Kidney epithelial cell (primary cell): ENCODE measurements at regions not wholly inside any gene's neighbourhood (a gene's known extent, or its start where the extent isn't known, plus 50 kb on each side); places are given as distances from the start of the nearest gene placed in this dataset.

Source experiments
- DNase-seq: peaks from one replicate; pipeline ENCODE4 v3.0.0-alpha.2; 2010; ENCODE audit warnings: low read depth
- H3K27me3 ChIP-seq: 2 replicates; pipeline ENCODE4 v1.6.0; 2011; ENCODE audit warnings: low read length; ENCODE audit not compliant: control insufficient read depth, insufficient read depth
- H3K36me3 ChIP-seq: 2 replicates; pipeline ENCODE4 v1.5.1; 2011; ENCODE audit warnings: low read length; ENCODE audit not compliant: control insufficient read depth, insufficient read depth
- H3K4me3 ChIP-seq: 2 replicates; pipeline ENCODE4 v1.5.1; 2011; ENCODE audit warnings: low read depth, mild to moderate bottlenecking, control low read depth, low read length
- TF ChIP-seq, protein P1 (sequence below): IDR thresholded peaks from 2 replicates; pipeline ENCODE4 v1.5.1; 2011; ENCODE audit warnings: mild to moderate bottlenecking, moderate library complexity, low read length, control low read depth, inconsistent platforms; ENCODE audit not compliant: insufficient read depth, poor library complexity, severe bottlenecking

DNA sequence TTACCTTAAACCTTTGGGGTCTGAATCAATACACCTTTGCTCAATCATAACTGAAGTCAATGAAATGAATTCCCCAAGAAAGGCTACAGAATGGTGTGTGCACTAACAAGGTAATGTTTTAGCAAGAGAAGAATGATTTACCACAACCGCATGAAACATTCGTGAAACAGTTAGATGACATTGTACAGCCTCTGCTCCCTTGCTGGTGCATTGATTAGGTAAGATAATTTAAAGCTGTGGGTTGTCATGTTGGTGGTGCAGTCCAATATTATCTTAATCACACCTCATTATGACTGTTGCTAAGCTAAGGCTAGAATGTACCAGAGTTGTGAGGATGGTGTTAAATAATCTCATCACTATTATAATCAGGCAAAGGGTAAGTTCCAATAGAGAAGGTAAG lies 1673.2 kb upstream of the PRR20A start:
- Histone ChIP-seq H3K36me3 (no peaks in the 10 kb centered on the region), H3K4me3 (no peak overlapping the region), H3K27me3 (no peaks in the 10 kb centered on the region)
- no peak for DNase-seq
- TF ChIP-seq, protein P1, sequence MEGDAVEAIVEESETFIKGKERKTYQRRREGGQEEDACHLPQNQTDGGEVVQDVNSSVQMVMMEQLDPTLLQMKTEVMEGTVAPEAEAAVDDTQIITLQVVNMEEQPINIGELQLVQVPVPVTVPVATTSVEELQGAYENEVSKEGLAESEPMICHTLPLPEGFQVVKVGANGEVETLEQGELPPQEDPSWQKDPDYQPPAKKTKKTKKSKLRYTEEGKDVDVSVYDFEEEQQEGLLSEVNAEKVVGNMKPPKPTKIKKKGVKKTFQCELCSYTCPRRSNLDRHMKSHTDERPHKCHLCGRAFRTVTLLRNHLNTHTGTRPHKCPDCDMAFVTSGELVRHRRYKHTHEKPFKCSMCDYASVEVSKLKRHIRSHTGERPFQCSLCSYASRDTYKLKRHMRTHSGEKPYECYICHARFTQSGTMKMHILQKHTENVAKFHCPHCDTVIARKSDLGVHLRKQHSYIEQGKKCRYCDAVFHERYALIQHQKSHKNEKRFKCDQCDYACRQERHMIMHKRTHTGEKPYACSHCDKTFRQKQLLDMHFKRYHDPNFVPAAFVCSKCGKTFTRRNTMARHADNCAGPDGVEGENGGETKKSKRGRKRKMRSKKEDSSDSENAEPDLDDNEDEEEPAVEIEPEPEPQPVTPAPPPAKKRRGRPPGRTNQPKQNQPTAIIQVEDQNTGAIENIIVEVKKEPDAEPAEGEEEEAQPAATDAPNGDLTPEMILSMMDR, result no peak

DNA sequence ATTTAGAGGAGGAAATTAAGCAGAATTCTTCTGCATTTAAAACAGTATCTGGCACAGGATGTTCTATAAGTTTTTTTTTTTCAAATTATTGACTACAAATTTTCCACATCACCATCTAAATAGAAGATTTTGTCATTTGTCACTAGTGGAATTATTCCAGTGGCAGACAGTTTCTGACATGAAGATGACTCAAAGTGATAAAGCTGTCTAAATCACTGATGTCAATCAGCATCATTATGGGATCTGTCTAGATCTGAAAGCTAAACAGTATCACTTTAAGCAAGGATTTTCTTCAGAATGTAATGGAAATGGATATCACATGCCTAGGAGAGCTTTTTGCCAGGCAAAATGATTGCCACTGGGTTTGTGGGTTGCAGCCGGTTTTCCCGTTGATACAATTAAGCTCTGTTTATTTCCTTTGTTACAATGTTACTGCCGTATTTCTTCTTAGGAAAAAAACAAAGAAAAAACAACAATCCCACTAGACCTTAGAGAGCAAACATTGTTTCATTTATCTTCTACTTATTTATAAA lies 1657.0 kb upstream of the PRR20A start:
- TF ChIP-seq, protein P1, result no peak
- H3K27me3 ChIP-seq, result no peaks in the 10 kb centered on the region
- H3K36me3 ChIP-seq, result no peaks in the 10 kb centered on the region

DNA sequence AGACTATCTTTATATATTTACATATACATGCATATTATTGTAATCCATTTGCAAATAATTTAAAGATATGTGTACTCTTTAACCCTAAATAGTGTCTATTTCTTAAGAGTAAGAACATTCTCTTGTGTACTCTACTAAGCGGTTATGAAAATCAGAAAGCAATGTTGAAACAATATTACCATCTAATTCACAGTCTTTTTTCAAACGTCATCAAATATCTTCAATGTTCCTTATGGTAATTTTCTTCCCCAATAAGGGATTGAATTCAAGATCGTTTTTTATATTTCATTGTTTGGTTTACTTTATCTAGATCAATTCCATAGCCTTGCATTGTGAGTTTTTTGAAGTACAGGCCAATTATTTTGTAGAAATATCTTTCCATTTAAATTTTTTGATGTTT lies 1647.4 kb upstream of the PRR20A start:
- no peak overlapping the region for H3K4me3 ChIP-seq
- TF ChIP-seq, protein P1, result no peak
- DNase-seq, result no peak

More for the DNA sequence above, 1657.0 kb upstream of the PRR20A start:
- H3K4me3 ChIP-seq, result no peak overlapping the region
- no peak for DNase-seq

DNA sequence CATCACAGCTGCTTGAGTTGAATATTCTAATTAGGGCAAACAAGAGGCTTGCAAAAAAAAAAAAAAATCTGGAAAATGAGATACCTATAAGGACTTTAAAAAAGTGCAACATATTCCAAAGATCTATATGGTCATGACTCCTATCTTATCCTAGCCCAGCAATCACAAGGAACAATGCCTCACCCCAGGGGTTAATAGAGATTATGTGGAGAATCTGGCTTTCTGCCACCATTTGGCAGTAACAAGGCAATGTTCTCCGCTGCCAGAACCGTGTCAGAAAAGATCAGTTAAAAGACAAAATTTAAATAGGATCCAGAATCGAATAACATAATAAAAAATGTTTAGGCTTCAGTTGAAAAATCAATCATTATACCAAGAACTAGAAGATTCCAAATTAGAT lies 1643.2 kb upstream of the PRR20A start:
- no peak for DNase-seq
- no peaks in the 10 kb centered on the region for H3K27me3 ChIP-seq

More for the DNA sequence above, 1647.4 kb upstream of the PRR20A start:
- no peaks in the 10 kb centered on the region for H3K36me3 ChIP-seq
- no peaks in the 10 kb centered on the region for H3K27me3 ChIP-seq

DNA sequence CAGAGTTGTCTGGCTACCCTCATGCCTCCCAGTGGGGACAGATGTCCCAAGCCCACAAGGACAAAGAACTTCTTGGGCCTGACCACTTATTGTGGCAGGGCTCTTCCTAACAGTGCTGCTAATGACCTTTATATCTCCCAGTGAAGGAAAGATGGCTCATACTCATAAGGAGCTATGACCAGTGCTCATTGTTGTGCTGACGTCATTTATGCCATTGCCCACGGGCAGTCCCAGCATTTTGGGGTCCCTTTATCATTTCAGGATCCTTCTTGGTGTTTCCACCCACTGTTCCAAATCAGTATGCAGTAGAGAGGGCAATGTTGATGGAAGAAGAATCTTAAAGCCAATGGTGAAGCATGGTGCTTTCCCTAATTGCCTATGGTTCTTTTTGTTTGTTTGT lies 1640.0 kb upstream of the PRR20A start:
- H3K27me3 ChIP-seq, result no peaks in the 10 kb centered on the region
- no peak overlapping the region for H3K4me3 ChIP-seq

More for the DNA sequence above, 1643.2 kb upstream of the PRR20A start:
- no peak overlapping the region for H3K4me3 ChIP-seq
- no peaks in the 10 kb centered on the region for H3K36me3 ChIP-seq
- TF ChIP-seq, protein P1, result no peak

More for the DNA sequence above, 1640.0 kb upstream of the PRR20A start:
- no peak for DNase-seq
- TF ChIP-seq, protein P1, result no peak
- no peaks in the 10 kb centered on the region for H3K36me3 ChIP-seq
